ENCODE measurements at regions not wholly inside any gene's neighbourhood (a gene's known extent, or its start where the extent isn't known, plus 50 kb on each side); places are given as distances from the start of the nearest gene placed in this dataset.
A peak's percentile ranks its signal among the peaks of the same experiment; 100 is the strongest.

DNA sequence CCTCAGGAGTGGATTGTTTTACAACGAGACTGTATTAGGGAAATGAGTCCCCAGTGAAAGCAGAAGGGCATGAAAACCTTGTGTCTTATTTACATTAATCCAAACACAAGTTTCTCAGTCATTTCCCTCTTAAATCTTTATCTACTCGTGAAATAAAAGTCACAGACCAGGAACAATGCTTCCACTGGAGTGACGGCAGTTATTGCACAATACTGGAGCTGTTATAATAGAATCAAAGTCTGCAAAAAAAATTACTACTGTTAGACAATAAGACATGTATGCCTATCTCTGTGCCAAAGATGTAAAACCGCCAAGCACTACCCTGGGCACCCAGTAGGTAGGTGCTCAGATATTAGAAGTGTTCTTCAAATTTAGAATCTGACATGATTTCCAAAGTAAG, 375.5 kb downstream of the ZNF521 start:
- Histone ChIP-seq H3K9me3 (no peaks in the 10 kb centered on the region), H3K27me3 (no peaks in the 10 kb centered on the region), H3K27ac (no peak overlapping the region), H3K36me3 (no peaks in the 10 kb centered on the region), H3K4me3 (no peak overlapping the region), H3K4me1 (no peaks in the 10 kb centered on the region)
- no peak for DNase-seq (ENCODE audit: low spot score in 2 of 2)
- TF ChIP-seq POLR2A (IDR thresholded peaks at IDR 0.05) (no peak), POLR2AphosphoS5 (IDR thresholded peaks at IDR 0.05) (no peak)
- intact Hi-C loops (cut with DNase I; ENCODE audit: low total_unique reads): no loop called here

DNA sequence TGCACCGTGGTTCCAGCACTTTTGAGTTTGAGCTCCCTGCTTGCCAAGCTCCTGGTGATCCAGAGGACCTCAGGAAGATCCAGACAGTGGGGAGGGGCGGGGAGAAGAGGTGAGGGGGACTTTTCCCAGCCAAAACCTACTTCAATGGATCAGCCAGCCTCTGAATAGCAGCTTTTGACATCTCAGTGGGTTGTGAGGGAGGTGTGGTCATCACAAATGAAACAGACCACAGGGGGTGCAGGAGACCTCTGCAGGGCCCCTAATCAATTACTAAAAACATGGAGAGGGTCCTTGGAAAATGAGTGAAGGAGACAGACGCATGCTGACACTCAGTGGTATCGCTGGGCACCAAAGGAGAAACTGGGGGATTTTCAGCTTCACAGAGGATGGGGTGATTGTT, 372.7 kb downstream of the ZNF521 start:
- Histone ChIP-seq H3K27ac (no peak overlapping the region), H3K36me3 (no peaks in the 10 kb centered on the region), H3K9me3 (no peaks in the 10 kb centered on the region), H3K4me1 (no peaks in the 10 kb centered on the region), H3K27me3 (no peaks in the 10 kb centered on the region), H3K4me3 (no peak overlapping the region)
- DNase-seq (ENCODE audit: low spot score in 2 of 2): no peak
- intact Hi-C loops (cut with DNase I; ENCODE audit: low total_unique reads): no loop called here
- TF ChIP-seq POLR2A (IDR thresholded peaks at IDR 0.05) (no peak), POLR2AphosphoS5 (IDR thresholded peaks at IDR 0.05) (no peak)
- TF ChIP-seq, protein P1, sequence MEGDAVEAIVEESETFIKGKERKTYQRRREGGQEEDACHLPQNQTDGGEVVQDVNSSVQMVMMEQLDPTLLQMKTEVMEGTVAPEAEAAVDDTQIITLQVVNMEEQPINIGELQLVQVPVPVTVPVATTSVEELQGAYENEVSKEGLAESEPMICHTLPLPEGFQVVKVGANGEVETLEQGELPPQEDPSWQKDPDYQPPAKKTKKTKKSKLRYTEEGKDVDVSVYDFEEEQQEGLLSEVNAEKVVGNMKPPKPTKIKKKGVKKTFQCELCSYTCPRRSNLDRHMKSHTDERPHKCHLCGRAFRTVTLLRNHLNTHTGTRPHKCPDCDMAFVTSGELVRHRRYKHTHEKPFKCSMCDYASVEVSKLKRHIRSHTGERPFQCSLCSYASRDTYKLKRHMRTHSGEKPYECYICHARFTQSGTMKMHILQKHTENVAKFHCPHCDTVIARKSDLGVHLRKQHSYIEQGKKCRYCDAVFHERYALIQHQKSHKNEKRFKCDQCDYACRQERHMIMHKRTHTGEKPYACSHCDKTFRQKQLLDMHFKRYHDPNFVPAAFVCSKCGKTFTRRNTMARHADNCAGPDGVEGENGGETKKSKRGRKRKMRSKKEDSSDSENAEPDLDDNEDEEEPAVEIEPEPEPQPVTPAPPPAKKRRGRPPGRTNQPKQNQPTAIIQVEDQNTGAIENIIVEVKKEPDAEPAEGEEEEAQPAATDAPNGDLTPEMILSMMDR (IDR thresholded peaks at IDR 0.05): no peak

DNA sequence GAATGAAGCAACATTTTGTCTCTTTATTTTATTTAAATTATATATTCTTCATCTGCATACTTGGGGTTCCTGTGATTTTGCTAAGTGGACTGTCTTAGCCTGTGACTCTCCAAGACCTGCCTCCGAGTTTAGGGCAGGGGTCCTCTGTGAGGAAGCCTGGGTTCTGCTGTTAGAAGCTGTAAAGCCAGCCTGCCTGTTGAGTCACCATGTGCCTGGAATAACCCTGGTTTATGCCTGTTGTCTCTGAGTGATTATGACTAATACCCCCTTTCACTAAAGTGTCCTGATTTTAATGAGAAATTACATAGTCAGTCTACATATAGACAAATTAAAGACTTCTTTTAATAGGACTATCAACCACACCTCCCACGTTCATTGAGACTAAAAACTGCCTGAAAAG, 369.1 kb downstream of the ZNF521 start:
- DNase-seq (ENCODE audit: low spot score in 2 of 2): no peak
- Histone ChIP-seq H3K36me3 (no peaks in the 10 kb centered on the region), H3K27me3 (no peaks in the 10 kb centered on the region), H3K4me3 (no peak overlapping the region), H3K27ac (no peak overlapping the region), H3K4me1 (no peaks in the 10 kb centered on the region), H3K9me3 (no peaks in the 10 kb centered on the region)
- intact Hi-C loops (cut with DNase I; ENCODE audit: low total_unique reads): no loop called here
- TF ChIP-seq POLR2AphosphoS5 (IDR thresholded peaks at IDR 0.05) (no peak), POLR2A (IDR thresholded peaks at IDR 0.05) (no peak)
- TF ChIP-seq, protein P1 (IDR thresholded peaks at IDR 0.05): no peak

DNA sequence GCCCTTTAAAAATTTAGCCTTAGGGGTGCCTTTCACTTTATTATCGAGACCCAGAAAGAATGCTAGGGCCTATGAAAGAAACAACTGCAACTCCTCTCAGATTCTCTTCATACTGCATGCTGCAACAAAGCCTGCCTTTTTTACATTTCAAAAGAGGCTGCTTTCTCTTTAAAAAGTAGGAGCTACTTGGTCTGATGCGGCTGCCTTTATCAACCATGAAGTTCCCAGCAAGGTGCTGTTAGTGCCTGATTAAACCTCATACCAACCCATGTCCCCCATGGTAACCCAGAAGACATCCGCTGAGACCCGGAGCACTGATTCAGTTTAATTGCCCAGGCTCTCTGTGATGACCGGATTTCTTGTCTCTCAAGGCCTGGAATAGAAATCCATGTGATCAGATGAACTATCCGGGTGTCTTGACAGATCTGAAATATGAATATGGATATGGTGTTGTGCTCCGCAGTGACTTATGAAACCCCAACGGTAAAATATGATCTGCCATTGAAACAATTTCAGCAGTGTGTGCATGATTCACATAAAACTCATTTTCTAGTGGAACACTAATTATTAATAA, 368.3 kb downstream of the ZNF521 start:
- Histone ChIP-seq H3K4me1 (no peaks in the 10 kb centered on the region), H3K36me3 (no peaks in the 10 kb centered on the region), H3K27ac (no peak overlapping the region), H3K4me3 (no peak overlapping the region), H3K27me3 (no peaks in the 10 kb centered on the region), H3K9me3 (no peaks in the 10 kb centered on the region)
- intact Hi-C loops (cut with DNase I; ENCODE audit: low total_unique reads): no loop called here
- no peak for DNase-seq (ENCODE audit: low spot score in 2 of 2)
- TF ChIP-seq, protein P1 (IDR thresholded peaks at IDR 0.05): no peak
- TF ChIP-seq POLR2A (IDR thresholded peaks at IDR 0.05): no peak
- TF ChIP-seq POLR2AphosphoS5 (IDR thresholded peaks at IDR 0.05): no peak

GRCh38 chr18:24985586-24985985, 366.4 kb downstream of the ZNF521 start:
- Histone ChIP-seq H3K9me3 (no peaks in the 10 kb centered on the region), H3K4me3 (no peak overlapping the region), H3K4me1 (peaks cover 0 to 3% of the 10 kb centered on the region in 2 donors), H3K27ac (peak overlapping the region; percentile 69 to 90), H3K27me3 (no peaks in the 10 kb centered on the region), H3K36me3 (no peaks in the 10 kb centered on the region)
- TF ChIP-seq POLR2A (IDR thresholded peaks at IDR 0.05): no peak
- TF ChIP-seq, protein P1 (IDR thresholded peaks at IDR 0.05): no peak
- TF ChIP-seq POLR2AphosphoS5 (IDR thresholded peaks at IDR 0.05): no peak
- DNase-seq (ENCODE audit: low spot score in 2 of 2): no peak
- intact Hi-C loops (cut with DNase I; ENCODE audit: low total_unique reads): no loop called here
